ENCODE measurements at regions not wholly inside any gene's neighbourhood (a gene's known extent, or its start where the extent isn't known, plus 50 kb on each side); places are given as distances from the start of the nearest gene placed in this dataset.

DNA sequence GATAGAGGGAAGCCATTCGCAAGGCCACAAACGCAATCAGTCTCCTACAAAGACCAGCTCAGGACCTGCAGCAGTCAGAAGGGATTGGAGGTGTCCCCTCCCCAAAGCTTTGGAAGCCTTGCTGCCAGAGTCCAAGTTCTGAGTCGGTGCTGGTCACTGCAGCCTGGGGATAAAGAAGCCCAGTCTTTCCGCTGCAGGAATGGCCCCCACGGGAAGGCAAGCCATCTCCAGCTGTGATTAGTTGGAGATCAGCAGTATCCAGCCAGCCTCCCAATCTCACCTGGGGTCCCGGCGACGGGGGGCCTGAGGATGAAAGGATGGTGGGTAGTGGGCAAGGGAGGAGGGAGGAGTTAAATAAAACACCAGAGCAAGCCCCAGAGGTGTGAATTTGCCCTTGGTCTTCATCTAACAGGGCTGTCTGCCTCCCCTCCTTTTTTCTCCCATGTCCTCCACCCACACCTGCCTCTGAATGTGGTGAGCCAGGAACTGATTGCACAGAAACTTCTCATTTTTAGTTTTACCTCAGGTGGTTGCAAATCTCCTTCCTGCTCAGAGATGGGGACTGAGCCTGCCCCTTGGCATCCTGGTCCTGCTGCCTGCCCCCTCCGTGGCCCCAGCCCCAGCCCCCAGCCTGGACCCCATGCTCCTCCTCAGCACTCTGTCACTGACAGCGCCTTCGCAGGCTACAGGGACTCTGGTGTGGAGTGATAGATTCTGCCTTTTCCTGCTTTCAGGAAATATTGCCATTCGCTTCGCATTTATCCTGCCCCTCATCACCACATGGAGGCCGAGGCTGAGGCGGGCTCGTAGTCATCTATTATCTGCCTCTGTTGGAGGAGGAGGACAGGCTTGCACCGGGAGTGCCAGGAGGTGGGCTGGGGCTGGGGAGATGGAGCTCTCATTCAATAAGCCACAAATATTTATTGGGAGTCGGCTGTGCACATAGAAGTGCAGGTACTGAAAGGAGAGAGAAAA, 262.9 kb upstream of the SDK2 start:
- no peaks in the 10 kb centered on the region for H3K27me3 ChIP-seq (ENCODE audit: control insufficient read depth, insufficient read depth, low read length)
- ChIA-PET CTCF (no interaction called here), POLR2A (no interaction called here)
- no peaks in the 10 kb centered on the region for H3K36me3 ChIP-seq (ENCODE audit: control insufficient read depth, insufficient read depth, low read length)
- no peak for DNase-seq (ENCODE audit: low read depth)
- TF ChIP-seq, protein P1, sequence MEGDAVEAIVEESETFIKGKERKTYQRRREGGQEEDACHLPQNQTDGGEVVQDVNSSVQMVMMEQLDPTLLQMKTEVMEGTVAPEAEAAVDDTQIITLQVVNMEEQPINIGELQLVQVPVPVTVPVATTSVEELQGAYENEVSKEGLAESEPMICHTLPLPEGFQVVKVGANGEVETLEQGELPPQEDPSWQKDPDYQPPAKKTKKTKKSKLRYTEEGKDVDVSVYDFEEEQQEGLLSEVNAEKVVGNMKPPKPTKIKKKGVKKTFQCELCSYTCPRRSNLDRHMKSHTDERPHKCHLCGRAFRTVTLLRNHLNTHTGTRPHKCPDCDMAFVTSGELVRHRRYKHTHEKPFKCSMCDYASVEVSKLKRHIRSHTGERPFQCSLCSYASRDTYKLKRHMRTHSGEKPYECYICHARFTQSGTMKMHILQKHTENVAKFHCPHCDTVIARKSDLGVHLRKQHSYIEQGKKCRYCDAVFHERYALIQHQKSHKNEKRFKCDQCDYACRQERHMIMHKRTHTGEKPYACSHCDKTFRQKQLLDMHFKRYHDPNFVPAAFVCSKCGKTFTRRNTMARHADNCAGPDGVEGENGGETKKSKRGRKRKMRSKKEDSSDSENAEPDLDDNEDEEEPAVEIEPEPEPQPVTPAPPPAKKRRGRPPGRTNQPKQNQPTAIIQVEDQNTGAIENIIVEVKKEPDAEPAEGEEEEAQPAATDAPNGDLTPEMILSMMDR (IDR thresholded peaks at IDR 0.05; ENCODE audit: insufficient read depth, low read depth, low read length) = no peak
- no peak overlapping the region for H3K4me3 ChIP-seq (ENCODE audit: low read depth, low read length)

DNA sequence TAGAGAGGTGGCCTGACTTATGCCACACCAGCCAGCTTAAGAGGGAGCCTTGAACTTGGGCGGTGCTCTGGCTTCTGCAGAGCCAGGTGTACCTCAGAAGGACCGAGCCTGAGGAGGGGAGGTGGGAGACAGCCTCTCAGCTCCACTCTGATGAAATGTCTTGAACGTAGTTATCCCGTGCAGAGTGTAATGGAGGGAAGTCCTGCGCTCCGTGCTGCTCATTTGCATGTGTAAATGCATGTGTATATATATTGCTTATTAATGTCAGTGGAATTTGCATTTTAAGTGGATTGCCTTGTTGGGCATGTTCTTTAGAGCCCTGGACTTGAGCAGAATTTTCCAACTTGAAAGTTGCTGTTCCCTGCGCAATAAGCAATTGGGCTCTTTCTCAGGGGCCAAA, 264.9 kb upstream of the SDK2 start:
- no peaks in the 10 kb centered on the region for H3K36me3 ChIP-seq (ENCODE audit: control insufficient read depth, insufficient read depth, low read length)
- no peaks in the 10 kb centered on the region for H3K27me3 ChIP-seq (ENCODE audit: control insufficient read depth, insufficient read depth, low read length)
- POLR2A ChIA-PET = no interaction called here
- TF ChIP-seq, protein P1 (IDR thresholded peaks at IDR 0.05; ENCODE audit: insufficient read depth, low read depth, low read length) = no peak
- DNase-seq (ENCODE audit: low read depth) = no peak
- H3K4me3 ChIP-seq (ENCODE audit: low read depth, low read length) = no peak overlapping the region
- CTCF ChIA-PET = no interaction called here

DNA sequence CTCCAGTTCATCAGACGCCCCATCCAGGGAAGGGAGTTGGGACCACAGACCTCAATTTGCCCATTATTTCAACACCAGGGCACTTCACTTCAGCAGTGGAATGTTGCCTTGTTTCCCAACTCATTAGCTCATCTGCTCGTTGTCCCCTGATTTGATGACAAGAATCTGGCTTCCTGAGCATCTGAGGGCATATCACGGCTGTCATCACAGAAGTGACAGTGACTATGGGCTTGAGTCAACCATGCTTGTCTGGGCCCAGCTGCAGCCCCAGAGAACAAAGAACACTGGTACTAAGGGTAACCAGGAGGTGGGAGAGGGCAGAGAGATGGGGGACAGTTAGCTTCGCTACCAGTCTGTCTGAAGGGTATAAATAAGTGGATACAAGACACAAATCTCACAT, 266.0 kb upstream of the SDK2 start:
- ChIA-PET CTCF (no interaction called here), POLR2A (no interaction called here)
- TF ChIP-seq, protein P1 (IDR thresholded peaks at IDR 0.05; ENCODE audit: insufficient read depth, low read depth, low read length) = no peak
- H3K27me3 ChIP-seq (ENCODE audit: control insufficient read depth, insufficient read depth, low read length) = no peaks in the 10 kb centered on the region
- DNase-seq (ENCODE audit: low read depth) = no peak
- no peak overlapping the region for H3K4me3 ChIP-seq (ENCODE audit: low read depth, low read length)
- no peaks in the 10 kb centered on the region for H3K36me3 ChIP-seq (ENCODE audit: control insufficient read depth, insufficient read depth, low read length)

DNA sequence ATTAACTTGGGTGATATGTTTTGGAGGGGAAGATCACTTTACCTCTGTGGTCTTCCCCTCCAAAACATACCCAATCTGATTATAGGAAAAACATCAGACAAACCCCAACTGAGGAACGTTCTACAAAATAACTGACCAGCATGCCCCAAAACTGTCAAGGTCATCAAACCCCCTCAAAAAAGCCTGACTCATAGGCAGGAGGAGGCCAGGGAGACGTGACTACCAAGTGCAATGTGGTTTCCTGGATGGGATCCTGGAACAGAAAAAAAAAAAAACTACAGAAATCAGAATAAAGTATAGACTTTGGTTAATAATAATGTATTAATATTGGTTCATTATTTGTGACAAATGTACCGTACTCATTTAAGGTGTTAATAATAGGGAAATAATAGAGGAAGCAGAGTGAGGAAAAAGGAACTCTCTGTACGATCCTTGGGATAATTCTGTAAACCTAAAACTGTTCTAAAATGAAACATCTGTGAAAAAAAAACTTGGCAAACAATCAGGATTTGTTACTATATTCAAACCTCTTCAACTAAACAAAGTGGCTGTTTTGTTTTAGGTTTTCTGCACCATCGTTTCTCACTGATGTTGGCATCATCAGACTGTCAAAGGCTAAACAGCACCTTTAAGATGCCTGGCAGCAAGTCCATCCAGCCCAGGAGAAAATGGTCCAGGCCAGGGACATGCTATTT, 266.7 kb upstream of the SDK2 start:
- TF ChIP-seq, protein P1 (IDR thresholded peaks at IDR 0.05; ENCODE audit: insufficient read depth, low read depth, low read length) = no peak
- no peak for DNase-seq (ENCODE audit: low read depth)
- ChIA-PET POLR2A (no interaction called here), CTCF (no interaction called here)
- Histone ChIP-seq H3K4me3 (ENCODE audit: low read depth, low read length) (no peak overlapping the region), H3K27me3 (ENCODE audit: control insufficient read depth, insufficient read depth, low read length) (no peaks in the 10 kb centered on the region), H3K36me3 (ENCODE audit: control insufficient read depth, insufficient read depth, low read length) (no peaks in the 10 kb centered on the region)

DNA sequence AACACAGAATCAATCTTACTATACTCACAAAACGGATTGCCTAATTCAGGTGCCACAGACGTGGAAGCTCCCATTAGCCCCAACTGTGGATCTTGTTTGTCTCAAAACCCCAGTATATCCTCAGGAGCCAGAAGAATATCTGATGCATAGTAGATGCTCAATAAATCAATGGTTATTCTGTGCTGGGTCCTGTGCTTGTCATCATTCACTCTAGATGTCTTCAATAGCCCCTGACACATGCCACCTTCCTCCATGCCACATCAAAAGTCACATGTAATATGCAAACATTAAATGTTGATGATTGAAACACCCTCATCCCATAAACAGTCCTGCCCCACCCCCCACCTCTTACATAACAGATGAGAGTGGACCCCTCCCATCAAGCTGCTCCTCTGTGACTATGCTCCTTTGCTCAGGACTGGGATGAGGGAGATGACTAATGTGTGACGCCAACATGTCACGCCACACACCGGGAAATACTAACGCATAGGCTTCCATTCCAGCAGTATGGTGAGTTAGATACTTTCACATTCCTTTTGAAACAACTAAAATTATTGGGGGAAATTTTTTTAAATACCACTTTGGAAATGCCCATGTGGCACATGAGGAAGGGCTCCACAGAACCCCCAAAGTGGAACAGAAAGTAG, 267.6 kb upstream of the SDK2 start:
- CTCF ChIA-PET = no interaction called here
- POLR2A ChIA-PET = no interaction called here
- Histone ChIP-seq H3K36me3 (ENCODE audit: control insufficient read depth, insufficient read depth, low read length) (no peaks in the 10 kb centered on the region), H3K27me3 (ENCODE audit: control insufficient read depth, insufficient read depth, low read length) (no peaks in the 10 kb centered on the region), H3K4me3 (ENCODE audit: low read depth, low read length) (no peak overlapping the region)
- TF ChIP-seq, protein P1 (IDR thresholded peaks at IDR 0.05; ENCODE audit: insufficient read depth, low read depth, low read length) = no peak
- DNase-seq (ENCODE audit: low read depth) = no peak
